Breast epithelium (tissue), 3 donors: ENCODE measurements at regions not wholly inside any gene's neighbourhood (a gene's known extent, or its start where the extent isn't known, plus 50 kb on each side); places are given as distances from the start of the nearest gene placed in this dataset.
"Not testable (repeated sequence)": the region's sequence is repeated elsewhere in the genome, so short reads cannot be mapped to it uniquely, and the experiment has no call there.

Source experiments
- POLR2A ChIP-seq: fragments of 450-650 bp; IDR thresholded peaks from one replicate; pipeline ENCODE4 v1.6.1; 2016; ENCODE audit warnings: antibody characterized with exemption, mild to moderate bottlenecking, moderate library complexity
- POLR2AphosphoS5 ChIP-seq, 3 donors: sonication (generic); formaldehyde crosslinking; IDR thresholded peaks; one replicate each; pipeline ENCODE4 v1.6.1; 2017; ENCODE audit warnings: antibody characterized with exemption in 3 of 3
- TF ChIP-seq, protein P1 (sequence below), 3 donors: fragments of 450-650 bp; IDR thresholded peaks; one replicate each; pipeline ENCODE4 v1.5.1; 2016 to 2017; ENCODE audit warnings: antibody characterized with exemption in 3 of 3, mild to moderate bottlenecking in 3 of 3, moderate library complexity in 3 of 3

DNA sequence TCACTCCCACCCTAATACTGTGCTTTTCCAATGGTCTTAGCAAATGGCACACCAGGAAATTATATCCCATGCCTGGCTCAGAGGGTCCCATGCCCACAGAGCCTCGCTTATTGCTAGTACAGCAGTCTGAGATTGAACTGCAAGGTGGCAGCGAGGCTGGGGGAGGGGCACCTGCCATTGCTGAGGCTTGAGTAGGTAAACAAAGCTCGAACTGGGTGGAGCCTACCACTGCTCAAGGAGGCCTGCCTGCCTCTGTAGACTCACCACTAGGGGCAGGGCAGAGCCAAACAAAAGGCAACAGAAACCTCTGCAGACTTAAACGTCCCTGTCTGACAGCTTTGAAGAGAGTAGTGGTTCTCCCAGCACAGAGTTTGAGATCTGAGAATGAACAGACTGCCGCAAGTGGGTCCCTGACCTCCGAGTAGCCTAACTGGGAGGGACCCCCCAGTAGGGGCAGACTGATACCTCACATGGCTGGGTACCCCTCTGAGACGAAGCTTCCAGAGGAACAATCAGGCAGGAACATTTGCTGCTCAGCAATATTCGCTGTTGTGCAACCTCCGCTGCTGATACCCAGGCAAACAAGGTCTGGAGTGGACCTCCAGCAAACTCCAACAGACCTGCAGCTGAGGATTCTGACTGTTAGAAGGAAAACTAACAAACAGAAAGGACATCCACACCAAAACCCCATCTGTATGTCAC lies 150.7 kb upstream of the FOXA2 start:
- TF ChIP-seq, protein P1, sequence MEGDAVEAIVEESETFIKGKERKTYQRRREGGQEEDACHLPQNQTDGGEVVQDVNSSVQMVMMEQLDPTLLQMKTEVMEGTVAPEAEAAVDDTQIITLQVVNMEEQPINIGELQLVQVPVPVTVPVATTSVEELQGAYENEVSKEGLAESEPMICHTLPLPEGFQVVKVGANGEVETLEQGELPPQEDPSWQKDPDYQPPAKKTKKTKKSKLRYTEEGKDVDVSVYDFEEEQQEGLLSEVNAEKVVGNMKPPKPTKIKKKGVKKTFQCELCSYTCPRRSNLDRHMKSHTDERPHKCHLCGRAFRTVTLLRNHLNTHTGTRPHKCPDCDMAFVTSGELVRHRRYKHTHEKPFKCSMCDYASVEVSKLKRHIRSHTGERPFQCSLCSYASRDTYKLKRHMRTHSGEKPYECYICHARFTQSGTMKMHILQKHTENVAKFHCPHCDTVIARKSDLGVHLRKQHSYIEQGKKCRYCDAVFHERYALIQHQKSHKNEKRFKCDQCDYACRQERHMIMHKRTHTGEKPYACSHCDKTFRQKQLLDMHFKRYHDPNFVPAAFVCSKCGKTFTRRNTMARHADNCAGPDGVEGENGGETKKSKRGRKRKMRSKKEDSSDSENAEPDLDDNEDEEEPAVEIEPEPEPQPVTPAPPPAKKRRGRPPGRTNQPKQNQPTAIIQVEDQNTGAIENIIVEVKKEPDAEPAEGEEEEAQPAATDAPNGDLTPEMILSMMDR (IDR thresholded peaks at IDR 0.05): not testable (repeated sequence)
- TF ChIP-seq POLR2A; POLR2AphosphoS5 (IDR thresholded peaks at IDR 0.05): not testable (repeated sequence)
